GM12878 (cell line): ENCODE measurements at regions not wholly inside any gene's neighbourhood (a gene's known extent, or its start where the extent isn't known, plus 50 kb on each side); places are given as distances from the start of the nearest gene placed in this dataset.

Source experiments
- BACH1 ChIP-seq: fragments of 450-650 bp; IDR thresholded peaks from 2 replicates; pipeline ENCODE4 v1.6.1; 2017; ENCODE audit warnings: mild to moderate bottlenecking, borderline replicate concordance
- CREB1 ChIP-seq: IDR thresholded peaks from 2 replicates; pipeline ENCODE4 v1.6.1; 2012; ENCODE audit warnings: low read depth, mild to moderate bottlenecking, inconsistent platforms
- CTCF ChIP-seq, 3 experiments: IDR thresholded peaks in 2 of 3; conservative IDR thresholded peaks in 1 of 3; 2 replicates each; pipeline ENCODE4 v1.5.1; 2011; ENCODE audit warnings: low read depth in 3 of 3, low read length in 3 of 3, mild to moderate bottlenecking in 3 of 3, control low read depth in 2 of 3, moderate library complexity in 2 of 3, inconsistent platforms in 1 of 3, mixed read lengths in 1 of 3; ENCODE audit not compliant: control insufficient read depth in 2 of 3, insufficient read depth in 1 of 3; ENCODE audit errors: extremely low read depth in 1 of 3
- EZH2 ChIP-seq: IDR thresholded peaks from 2 replicates; pipeline ENCODE4 v1.6.1; 2012; ENCODE audit warnings: low read depth, mild to moderate bottlenecking, control low read depth, inconsistent platforms, low read length, borderline replicate concordance; ENCODE audit not compliant: control insufficient read depth
- JUND ChIP-seq: IDR thresholded peaks from 2 replicates; pipeline ENCODE4 v1.6.1; 2012; ENCODE audit warnings: low read depth, mild to moderate bottlenecking, low read length, improper control_type of control experiment, moderate library complexity
- POLR2A ChIP-seq: IDR thresholded peaks from 2 replicates; pipeline ENCODE4 v1.6.1; 2011; ENCODE audit warnings: low read depth, mild to moderate bottlenecking, low read length
- RCOR1 ChIP-seq: conservative IDR thresholded peaks from 2 replicates; pipeline ENCODE4 v1.6.1; 2012; ENCODE audit warnings: low read depth, low read length, improper control_type of control experiment
- SMAD1 ChIP-seq: fragments of 450-650 bp; IDR thresholded peaks from 2 replicates; pipeline ENCODE4 v1.6.1; 2018; ENCODE audit warnings: mild to moderate bottlenecking, low read depth; ENCODE audit not compliant: partially characterized antibody

DNA sequence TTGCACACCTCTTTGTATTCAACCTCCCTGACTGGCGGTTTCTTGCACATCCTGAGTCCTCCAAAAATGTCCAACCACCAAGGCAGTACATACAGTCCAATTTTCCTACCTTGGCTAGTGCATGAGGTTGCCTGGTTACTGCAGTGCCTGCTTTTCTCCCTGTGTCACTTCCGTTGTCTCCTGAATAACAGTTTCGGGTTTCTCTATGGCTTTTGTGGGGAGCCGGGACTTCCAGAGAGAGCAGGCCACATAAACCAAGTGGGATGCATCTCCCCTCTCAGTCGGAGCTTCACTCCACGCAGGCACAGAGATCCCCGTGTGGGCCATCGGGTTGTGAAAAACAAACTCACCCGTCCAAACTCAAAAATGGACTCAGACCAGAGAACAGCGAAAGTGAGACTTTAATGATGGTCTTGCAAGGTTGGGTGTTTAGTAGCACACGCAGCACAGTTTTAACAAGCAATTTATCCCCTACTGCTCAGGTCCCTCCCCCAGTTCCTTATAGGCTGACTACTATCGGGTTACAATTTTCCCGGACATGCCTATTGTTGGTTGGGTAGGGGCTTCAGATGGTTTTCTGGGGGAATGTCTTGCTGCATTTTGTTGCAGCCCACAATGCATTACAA is 173.1 kb downstream of the POU4F1 start:
- TF ChIP-seq CTCF (IDR thresholded peaks at IDR 0.05 in 2 of 3, conservative IDR thresholded peaks at IDR 0.05 in 1 of 3; ENCODE audit: control insufficient read depth in 2 of 3, extremely low read depth in 1 of 3, insufficient read depth in 1 of 3, low read depth in 3 of 3, low read length in 3 of 3), result no peak
- no peak for TF ChIP-seq SMAD1
- no peak for TF ChIP-seq CREB1
- no peak for TF ChIP-seq POLR2A
- no peak for TF ChIP-seq JUND
- no peak for TF ChIP-seq RCOR1
- no peak for TF ChIP-seq EZH2
- no peak for TF ChIP-seq BACH1
